ENCODE measurements at regions not wholly inside any gene's neighbourhood (a gene's known extent, or its start where the extent isn't known, plus 50 kb on each side); places are given as distances from the start of the nearest gene placed in this dataset.

DNA sequence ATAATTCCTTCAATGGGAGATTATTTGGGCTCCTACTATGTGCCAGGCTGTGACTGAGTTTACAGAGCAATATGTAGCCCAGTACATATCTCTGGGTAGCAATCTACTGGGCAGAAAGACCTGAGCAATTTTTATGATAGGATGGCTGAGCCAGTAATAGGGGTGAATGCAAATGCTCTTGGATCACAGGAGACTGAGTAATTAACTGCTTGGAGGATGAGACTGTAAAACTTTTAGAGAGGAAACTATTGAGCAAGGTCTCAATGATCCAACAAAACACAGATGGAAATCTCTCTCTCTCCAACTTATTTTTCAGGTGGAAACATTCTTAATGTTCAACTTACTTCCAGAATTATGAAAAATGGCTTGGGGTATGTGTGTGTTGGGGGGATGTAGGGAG lies 402.2 kb downstream of the AEBP2 start:
- H3K79me2 ChIP-seq: no peaks in the 10 kb centered on the region
- H3K4me2 ChIP-seq (ENCODE audit: low read length): no peak overlapping the region
- H3K9me3 ChIP-seq (ENCODE audit: control insufficient read depth, low read length): no peaks in the 10 kb centered on the region
- H2AFZ ChIP-seq: no peak overlapping the region
- no peaks in the 10 kb centered on the region for H3K27me3 ChIP-seq (ENCODE audit: control insufficient read depth, insufficient read depth, low read length)
- no peaks in the 10 kb centered on the region for H3K4me1 ChIP-seq
- no peak overlapping the region for H3K9ac ChIP-seq
- H3K27ac ChIP-seq: no peak overlapping the region
- no peaks in the 10 kb centered on the region for H3K36me3 ChIP-seq (ENCODE audit: control insufficient read depth, insufficient read depth, low read length)
- H3K4me3 ChIP-seq (ENCODE audit: low read depth, low read length): no peak overlapping the region
- TF ChIP-seq, protein P1, sequence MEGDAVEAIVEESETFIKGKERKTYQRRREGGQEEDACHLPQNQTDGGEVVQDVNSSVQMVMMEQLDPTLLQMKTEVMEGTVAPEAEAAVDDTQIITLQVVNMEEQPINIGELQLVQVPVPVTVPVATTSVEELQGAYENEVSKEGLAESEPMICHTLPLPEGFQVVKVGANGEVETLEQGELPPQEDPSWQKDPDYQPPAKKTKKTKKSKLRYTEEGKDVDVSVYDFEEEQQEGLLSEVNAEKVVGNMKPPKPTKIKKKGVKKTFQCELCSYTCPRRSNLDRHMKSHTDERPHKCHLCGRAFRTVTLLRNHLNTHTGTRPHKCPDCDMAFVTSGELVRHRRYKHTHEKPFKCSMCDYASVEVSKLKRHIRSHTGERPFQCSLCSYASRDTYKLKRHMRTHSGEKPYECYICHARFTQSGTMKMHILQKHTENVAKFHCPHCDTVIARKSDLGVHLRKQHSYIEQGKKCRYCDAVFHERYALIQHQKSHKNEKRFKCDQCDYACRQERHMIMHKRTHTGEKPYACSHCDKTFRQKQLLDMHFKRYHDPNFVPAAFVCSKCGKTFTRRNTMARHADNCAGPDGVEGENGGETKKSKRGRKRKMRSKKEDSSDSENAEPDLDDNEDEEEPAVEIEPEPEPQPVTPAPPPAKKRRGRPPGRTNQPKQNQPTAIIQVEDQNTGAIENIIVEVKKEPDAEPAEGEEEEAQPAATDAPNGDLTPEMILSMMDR (IDR thresholded peaks at IDR 0.05): no peak

DNA sequence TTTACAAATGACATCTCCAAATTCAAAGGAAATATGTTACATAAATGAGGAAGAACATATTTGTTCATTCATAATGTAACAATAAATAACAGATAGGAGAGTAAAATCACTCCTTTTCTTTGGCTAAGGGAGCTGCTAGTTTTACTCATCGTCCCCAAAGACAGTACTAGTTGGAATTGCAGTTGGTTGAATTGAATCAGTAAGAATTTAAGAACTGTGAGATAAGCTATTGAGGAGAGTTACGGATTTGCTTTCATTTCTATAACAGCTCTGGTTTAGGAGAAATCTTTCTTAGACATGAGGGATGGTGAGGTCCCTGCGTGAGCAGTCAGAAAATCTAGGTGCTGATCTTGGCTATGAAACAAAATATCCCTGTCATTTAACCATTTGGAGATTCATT lies 402.8 kb downstream of the AEBP2 start:
- Histone ChIP-seq H3K27me3 (ENCODE audit: control insufficient read depth, insufficient read depth, low read length) (no peaks in the 10 kb centered on the region), H3K9ac (no peak overlapping the region), H3K79me2 (no peaks in the 10 kb centered on the region), H3K4me2 (ENCODE audit: low read length) (no peak overlapping the region), H2AFZ (no peak overlapping the region), H3K4me1 (no peaks in the 10 kb centered on the region), H3K4me3 (ENCODE audit: low read depth, low read length) (no peak overlapping the region), H3K9me3 (ENCODE audit: control insufficient read depth, low read length) (no peaks in the 10 kb centered on the region), H3K27ac (no peak overlapping the region), H3K36me3 (ENCODE audit: control insufficient read depth, insufficient read depth, low read length) (no peaks in the 10 kb centered on the region)
- TF ChIP-seq, protein P1 (IDR thresholded peaks at IDR 0.05): no peak

DNA sequence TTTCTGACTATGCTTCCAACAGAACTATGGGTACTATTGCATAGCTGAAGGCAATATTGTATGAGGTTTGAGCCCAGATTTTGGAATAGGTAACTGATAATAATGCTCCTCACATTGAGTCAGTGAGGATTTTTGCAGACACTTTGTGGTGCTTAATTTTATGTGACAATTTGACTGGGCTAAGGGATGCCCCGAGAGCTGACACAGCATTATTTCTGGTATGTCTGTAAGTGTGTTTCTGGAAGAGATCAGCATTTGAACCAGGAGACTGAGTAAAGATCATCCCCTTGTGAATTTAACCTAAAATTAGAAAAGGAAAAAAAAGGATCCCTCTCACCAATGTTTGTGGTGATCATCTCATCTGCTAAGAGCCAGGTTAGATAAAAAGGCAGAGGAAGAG lies 404.9 kb downstream of the AEBP2 start:
- no peak overlapping the region for H3K4me2 ChIP-seq (ENCODE audit: low read length)
- H3K27ac ChIP-seq: no peak overlapping the region
- no peak overlapping the region for H3K4me3 ChIP-seq (ENCODE audit: low read depth, low read length)
- H3K36me3 ChIP-seq (ENCODE audit: control insufficient read depth, insufficient read depth, low read length): no peaks in the 10 kb centered on the region
- H2AFZ ChIP-seq: no peak overlapping the region
- H3K4me1 ChIP-seq: no peaks in the 10 kb centered on the region
- no peaks in the 10 kb centered on the region for H3K27me3 ChIP-seq (ENCODE audit: control insufficient read depth, insufficient read depth, low read length)
- TF ChIP-seq, protein P1 (IDR thresholded peaks at IDR 0.05): no peak
- no peaks in the 10 kb centered on the region for H3K9me3 ChIP-seq (ENCODE audit: control insufficient read depth, low read length)
- H3K79me2 ChIP-seq: no peaks in the 10 kb centered on the region
- H3K9ac ChIP-seq: no peak overlapping the region

DNA sequence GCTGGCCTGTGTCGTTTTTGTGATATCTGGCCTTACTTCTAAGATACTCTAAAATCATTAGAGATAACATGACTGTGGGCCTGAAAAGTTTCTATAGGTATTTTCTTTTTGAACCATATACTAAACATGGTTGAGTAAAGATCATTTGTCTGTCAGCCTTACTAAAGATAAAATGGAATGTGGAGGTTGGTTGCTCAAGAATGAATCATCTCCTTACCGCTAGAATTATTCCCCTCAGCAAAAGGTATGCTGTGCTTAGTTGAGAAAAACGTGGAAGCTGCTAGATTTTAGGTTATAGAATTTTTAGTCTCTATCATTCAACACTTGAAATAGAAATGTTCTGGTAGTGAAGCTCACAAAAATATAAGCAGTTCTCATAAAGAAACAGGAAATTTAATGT lies 407.3 kb downstream of the AEBP2 start:
- no peak overlapping the region for H2AFZ ChIP-seq
- H3K9ac ChIP-seq: no peak overlapping the region
- no peaks in the 10 kb centered on the region for H3K27me3 ChIP-seq (ENCODE audit: control insufficient read depth, insufficient read depth, low read length)
- no peak overlapping the region for H3K4me2 ChIP-seq (ENCODE audit: low read length)
- H3K9me3 ChIP-seq (ENCODE audit: control insufficient read depth, low read length): no peaks in the 10 kb centered on the region
- no peaks in the 10 kb centered on the region for H3K79me2 ChIP-seq
- H3K27ac ChIP-seq: no peak overlapping the region
- no peaks in the 10 kb centered on the region for H3K4me1 ChIP-seq
- H3K36me3 ChIP-seq (ENCODE audit: control insufficient read depth, insufficient read depth, low read length): no peaks in the 10 kb centered on the region
- no peak overlapping the region for H3K4me3 ChIP-seq (ENCODE audit: low read depth, low read length)
- TF ChIP-seq, protein P1 (IDR thresholded peaks at IDR 0.05): no peak

GRCh38 chr12:19847294-19848059 lies 408.2 kb downstream of the AEBP2 start:
- no peak overlapping the region for H3K4me2 ChIP-seq (ENCODE audit: low read length)
- no peak overlapping the region for H2AFZ ChIP-seq
- no peaks in the 10 kb centered on the region for H3K9me3 ChIP-seq (ENCODE audit: control insufficient read depth, low read length)
- H3K9ac ChIP-seq: no peak overlapping the region
- TF ChIP-seq, protein P1 (IDR thresholded peaks at IDR 0.05): no peak
- no peaks in the 10 kb centered on the region for H3K36me3 ChIP-seq (ENCODE audit: control insufficient read depth, insufficient read depth, low read length)
- H3K4me1 ChIP-seq: no peaks in the 10 kb centered on the region
- no peak overlapping the region for H3K27ac ChIP-seq
- H3K4me3 ChIP-seq (ENCODE audit: low read depth, low read length): no peak overlapping the region
- no peaks in the 10 kb centered on the region for H3K79me2 ChIP-seq
- H3K27me3 ChIP-seq (ENCODE audit: control insufficient read depth, insufficient read depth, low read length): no peaks in the 10 kb centered on the region

Data from parathyroid adenoma (tissue), 2 donors.